ENCODE measurements at regions not wholly inside any gene's neighbourhood (a gene's known extent, or its start where the extent isn't known, plus 50 kb on each side); places are given as distances from the start of the nearest gene placed in this dataset.

- peak; percentile 44 for DNase-seq
Observed at GRCh38 chr9:14466429-14466818, 152.5 kb upstream of the NFIB start.

GRCh38 chr9:14462950-14463349 is 149.0 kb upstream of the NFIB start:
- DNase-seq = no peak

- peak; percentile 16 for DNase-seq
Observed at GRCh38 chr9:14455243-14455642, 141.3 kb upstream of the NFIB start.

- peak; percentile 96 for DNase-seq
Observed at GRCh38 chr9:14453286-14453685, 139.3 kb upstream of the NFIB start.

GRCh38 chr9:14452539-14452938 is 138.6 kb upstream of the NFIB start:
- peak; percentile 79 for DNase-seq

GRCh38 chr9:14451949-14452348 is 138.0 kb upstream of the NFIB start:
- no peak for DNase-seq

- no peak for DNase-seq
Observed at GRCh38 chr9:14447103-14447502, 133.2 kb upstream of the NFIB start.

GRCh38 chr9:14445946-14446345 is 132.0 kb upstream of the NFIB start:
- DNase-seq = no peak

- DNase-seq = no peak
Observed at GRCh38 chr9:14442956-14443355, 129.0 kb upstream of the NFIB start.

GRCh38 chr9:14441976-14442651 is 128.2 kb upstream of the NFIB start:
- DNase-seq = peak; percentile 65

GRCh38 chr9:14441115-14441514 is 127.2 kb upstream of the NFIB start:
- DNase-seq = no peak

GRCh38 chr9:14440062-14440461 is 126.1 kb upstream of the NFIB start:
- DNase-seq = peak; percentile 59

- no peak for DNase-seq
Observed at GRCh38 chr9:14439555-14439954, 125.6 kb upstream of the NFIB start.

GRCh38 chr9:14438232-14439021 is 124.5 kb upstream of the NFIB start:
- peak; percentile 26 for DNase-seq

GRCh38 chr9:14437354-14438231 is 123.7 kb upstream of the NFIB start:
- DNase-seq = peak; percentile 98

GRCh38 chr9:14435871-14436270 is 121.9 kb upstream of the NFIB start:
- peak; percentile 30 for DNase-seq

- peak; percentile 47 for DNase-seq
Observed at GRCh38 chr9:14434971-14435718, 121.2 kb upstream of the NFIB start.

- no peak for DNase-seq
Observed at GRCh38 chr9:14434158-14434504, 120.2 kb upstream of the NFIB start.

- peak; percentile 85 for DNase-seq
Observed at GRCh38 chr9:14433351-14434157, 119.6 kb upstream of the NFIB start.

GRCh38 chr9:14432666-14433350 is 118.9 kb upstream of the NFIB start:
- no peak for DNase-seq

GRCh38 chr9:14428781-14429230 is 114.9 kb upstream of the NFIB start:
- DNase-seq = peak; percentile 91
